Naive thymus-derived CD8-positive, alpha-beta T cell (primary cell): ENCODE measurements at regions not wholly inside any gene's neighbourhood (a gene's known extent, or its start where the extent isn't known, plus 50 kb on each side); places are given as distances from the start of the nearest gene placed in this dataset.
"Not testable (repeated sequence)": the region's sequence is repeated elsewhere in the genome, so short reads cannot be mapped to it uniquely, and the experiment has no call there.

Experiments used
- ATAC-seq, 2 donors: fragments of 150-1000 bp; cut with Tn5 transposase in 1 of 2; sonication (Bioruptor Pico), chemical (Tn5 transposase) in 1 of 2; 1 replicate in 1 of 2; 2 replicates in 1 of 2; pipeline ENCODE4 v1.10.0; 2021; ENCODE audit warnings: mild to moderate bottlenecking in 2 of 2, moderate library complexity in 2 of 2
- POLR2A ChIA-PET: fragments of 350-600 bp; sonication (Branson Sonifier 250); formaldehyde crosslinking; loops from one replicate; lab custom pipeline; 2021; ENCODE audit warnings: antibody characterized with exemption; lab: Charles Lee
- DNase-seq, 10 donors: peaks; one replicate each; pipeline versions ENCODE4 v3.0.0 to v3.0.0-alpha.2; 2020 to 2022
- H3K27ac Mint-ChIP-seq, 10 donors: one replicate each; pipeline ENCODE4 v1.8.0; 2020 to 2022; ENCODE audit warnings: mild to moderate bottlenecking in 10 of 10, mixed read lengths in 10 of 10, moderate library complexity in 4 of 10, inconsistent platforms in 1 of 10
- H3K27me3 Mint-ChIP-seq, 5 donors: one replicate each; pipeline ENCODE4 v1.8.0; 2021 to 2022; ENCODE audit warnings: mixed read lengths in 5 of 5
- H3K36me3 Mint-ChIP-seq, 3 donors: one replicate each; pipeline ENCODE4 v1.8.0; 2020 to 2022; ENCODE audit warnings: mixed read lengths in 3 of 3, mild to moderate bottlenecking in 2 of 3, inconsistent platforms in 1 of 3
- H3K4me1 Mint-ChIP-seq, 4 donors: one replicate each; pipeline ENCODE4 v1.8.0; 2021 to 2022; ENCODE audit warnings: mixed read lengths in 4 of 4
- H3K4me3 Mint-ChIP-seq, 10 donors: one replicate each; pipeline ENCODE4 v1.8.0; 2020 to 2022; ENCODE audit warnings: mild to moderate bottlenecking in 10 of 10, mixed read lengths in 10 of 10, moderate library complexity in 6 of 10, inconsistent platforms in 1 of 10
- H3K9me3 Mint-ChIP-seq, 9 donors: one replicate each; pipeline ENCODE4 v1.8.0; 2020 to 2022; ENCODE audit warnings: mixed read lengths in 9 of 9, mild to moderate bottlenecking in 3 of 9, inconsistent platforms in 1 of 9, moderate library complexity in 1 of 9

DNA sequence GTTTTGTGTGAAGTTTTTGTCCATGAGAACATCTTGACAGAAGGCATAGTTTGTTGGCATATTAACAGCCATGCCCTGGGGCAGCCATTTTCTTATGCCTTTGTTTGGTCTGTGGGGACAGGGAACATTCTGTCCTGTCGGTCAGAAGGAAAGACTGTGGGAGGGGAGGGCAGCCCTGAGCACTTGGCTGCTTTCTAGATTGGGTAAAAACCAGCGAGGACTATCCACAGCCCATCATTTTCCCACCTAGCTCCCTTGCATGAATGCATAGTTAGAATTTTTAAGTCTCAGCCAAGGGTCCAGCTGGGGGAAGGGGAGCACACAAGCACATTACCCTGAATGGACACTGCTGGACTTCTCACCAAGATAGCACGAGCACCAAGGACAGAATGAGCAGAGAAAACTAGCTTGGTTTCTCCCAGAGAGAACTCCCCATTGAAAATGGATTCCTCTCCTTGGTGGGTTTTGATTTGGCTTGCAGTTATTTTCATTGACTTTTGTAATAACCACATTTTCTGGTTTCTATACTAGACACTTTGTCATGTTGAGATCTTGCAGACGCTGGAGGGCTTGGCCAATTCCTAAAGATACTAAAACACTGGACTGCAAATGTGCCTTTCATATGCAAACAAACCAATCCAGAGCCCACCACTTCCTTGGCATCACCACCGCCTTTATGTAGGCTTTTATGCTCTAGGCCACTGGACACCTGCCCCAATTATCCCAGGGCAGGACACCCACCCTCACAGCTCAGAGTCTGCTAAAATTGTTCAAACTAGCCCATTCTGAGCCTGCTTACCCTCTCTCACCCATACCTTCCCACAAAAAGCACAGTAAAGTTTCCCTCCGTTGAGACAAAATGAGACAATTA lies 129.9 kb downstream of the BOD1 start:
- H3K9me3 Mint-ChIP-seq: no peaks in the 10 kb centered on the region
- no peak for ATAC-seq
- H3K27ac Mint-ChIP-seq: no peak overlapping the region
- H3K27me3 Mint-ChIP-seq: peaks cover 5 to 35% (median 14%) of the 10 kb centered on the region in 5 donors
- H3K4me1 Mint-ChIP-seq: no peaks in the 10 kb centered on the region
- no peak for DNase-seq
- H3K4me3 Mint-ChIP-seq: no peak overlapping the region
- peaks cover 0 to 7% (median 0%) of the 10 kb centered on the region in 3 donors for H3K36me3 Mint-ChIP-seq
- POLR2A ChIA-PET: no interaction called here

GRCh38 chr5:173484569-173484968 lies 131.9 kb downstream of the BOD1 start:
- POLR2A ChIA-PET: no interaction called here
- H3K27ac Mint-ChIP-seq: no peak overlapping the region
- H3K27me3 Mint-ChIP-seq: peaks cover 0 to 26% (median 5%) of the 10 kb centered on the region in 5 donors
- no peaks in the 10 kb centered on the region for H3K9me3 Mint-ChIP-seq
- peaks cover 0 to 4% (median 0%) of the 10 kb centered on the region in 3 donors for H3K36me3 Mint-ChIP-seq
- no peak overlapping the region for H3K4me3 Mint-ChIP-seq
- DNase-seq (no peak), ATAC-seq (no peak)
- no peaks in the 10 kb centered on the region for H3K4me1 Mint-ChIP-seq

DNA sequence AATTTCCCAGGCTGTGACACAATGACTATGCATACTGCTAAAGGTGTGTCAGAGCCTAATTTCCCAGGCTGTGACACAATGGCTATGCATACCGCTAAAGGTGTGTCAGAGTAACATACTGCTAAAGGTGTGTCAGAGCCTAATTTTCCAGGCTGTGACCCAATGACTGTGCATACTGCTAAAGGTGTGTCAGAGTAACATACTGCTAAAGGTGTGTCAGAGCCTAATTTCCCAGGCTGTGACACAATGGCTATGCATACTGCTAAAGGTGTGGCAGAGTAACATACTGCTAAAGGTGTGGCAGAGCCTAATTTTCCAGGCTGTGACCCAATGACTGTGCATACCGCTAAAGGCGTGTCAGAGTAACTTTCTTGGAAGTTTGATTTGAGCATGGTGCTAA lies 132.9 kb downstream of the BOD1 start:
- H3K4me3 Mint-ChIP-seq, H3K4me1 Mint-ChIP-seq, H3K9me3 Mint-ChIP-seq, H3K36me3 Mint-ChIP-seq, DNase-seq, ATAC-seq, H3K27ac Mint-ChIP-seq, POLR2A ChIA-PET: not testable (repeated sequence)
- H3K27me3 Mint-ChIP-seq: peaks cover under 1 to 36% (median 5%) of the 10 kb centered on the region in 5 donors

DNA sequence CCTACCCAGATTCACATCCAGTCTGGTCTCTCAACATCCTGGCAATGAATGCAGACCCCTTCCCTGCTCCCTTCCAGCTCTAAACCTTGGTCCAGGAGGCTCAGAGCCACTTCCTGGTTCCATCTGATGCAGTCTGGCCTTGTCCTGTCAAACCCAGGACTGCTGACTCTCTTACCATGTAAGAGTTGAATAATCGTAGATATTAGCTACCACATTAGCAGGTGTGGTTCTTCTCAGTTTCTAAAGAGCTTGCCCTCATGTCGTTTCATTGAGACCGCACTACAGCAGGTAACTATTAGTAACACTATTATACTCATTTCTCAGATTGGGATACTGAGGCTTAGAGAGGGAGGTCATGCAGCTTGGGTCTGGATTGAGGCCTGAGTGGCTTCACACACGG lies 133.3 kb downstream of the BOD1 start:
- Mint-ChIP-seq H3K36me3 (no peaks in the 10 kb centered on the region), H3K4me3 (no peak overlapping the region), H3K9me3 (no peaks in the 10 kb centered on the region), H3K4me1 (no peaks in the 10 kb centered on the region), H3K27ac (no peak overlapping the region), H3K27me3 (peaks cover 2 to 40% (median 7%) of the 10 kb centered on the region in 5 donors)
- POLR2A ChIA-PET: no interaction called here
- ATAC-seq (no peak), DNase-seq (no peak)

DNA sequence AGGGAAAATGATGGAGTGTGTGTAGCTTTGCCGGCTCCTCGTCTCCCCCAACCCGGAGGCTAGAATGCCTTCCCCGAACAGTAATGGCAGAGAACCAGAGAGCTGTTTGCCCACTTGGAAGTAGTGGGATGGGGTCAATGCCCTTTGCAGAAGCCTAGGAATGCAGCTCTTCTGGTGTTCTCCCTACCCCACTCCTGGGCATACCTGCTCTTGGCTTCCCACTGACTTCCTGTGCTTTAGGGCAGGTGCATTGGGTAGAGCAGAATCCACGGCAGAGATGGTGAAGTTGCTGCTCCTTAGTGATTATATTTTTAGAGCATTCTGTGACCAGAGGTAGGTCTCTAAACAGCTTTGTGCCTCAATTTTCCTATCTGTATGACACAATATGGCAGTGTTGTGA lies 134.6 kb downstream of the BOD1 start:
- H3K27me3 Mint-ChIP-seq: peaks cover 2 to 31% (median 5%) of the 10 kb centered on the region in 5 donors
- no peak overlapping the region for H3K4me3 Mint-ChIP-seq
- H3K4me1 Mint-ChIP-seq: no peaks in the 10 kb centered on the region
- no peaks in the 10 kb centered on the region for H3K36me3 Mint-ChIP-seq
- POLR2A ChIA-PET: no interaction called here
- ATAC-seq: no peak
- no peak for DNase-seq
- H3K9me3 Mint-ChIP-seq: no peaks in the 10 kb centered on the region
- H3K27ac Mint-ChIP-seq: no peak overlapping the region

DNA sequence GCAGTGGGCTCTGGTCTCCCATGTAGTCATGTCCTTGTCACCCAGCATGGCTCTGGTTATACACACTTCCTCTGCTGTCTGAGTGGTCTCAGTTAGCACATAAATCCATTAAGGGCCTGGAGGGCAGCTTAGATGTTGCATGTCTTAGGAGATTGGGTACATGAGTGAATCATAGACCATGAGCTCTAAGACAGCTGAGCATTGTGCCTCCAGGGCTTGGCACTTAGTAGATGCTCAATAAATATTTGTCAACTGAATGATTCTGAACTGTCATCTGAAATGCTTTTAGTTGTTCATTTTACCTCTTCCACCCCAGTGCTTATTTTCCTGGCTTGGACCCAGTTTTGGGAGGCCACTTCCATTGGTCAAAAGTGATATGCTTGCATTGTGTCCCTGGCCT lies 135.6 kb downstream of the BOD1 start:
- no peaks in the 10 kb centered on the region for H3K9me3 Mint-ChIP-seq
- no peak overlapping the region for H3K4me3 Mint-ChIP-seq
- POLR2A ChIA-PET: no interaction called here
- no peak for ATAC-seq
- no peaks in the 10 kb centered on the region for H3K36me3 Mint-ChIP-seq
- H3K27ac Mint-ChIP-seq: no peak overlapping the region
- H3K27me3 Mint-ChIP-seq: peaks cover 2 to 29% (median 5%) of the 10 kb centered on the region in 5 donors
- no peak for DNase-seq
- no peaks in the 10 kb centered on the region for H3K4me1 Mint-ChIP-seq

DNA sequence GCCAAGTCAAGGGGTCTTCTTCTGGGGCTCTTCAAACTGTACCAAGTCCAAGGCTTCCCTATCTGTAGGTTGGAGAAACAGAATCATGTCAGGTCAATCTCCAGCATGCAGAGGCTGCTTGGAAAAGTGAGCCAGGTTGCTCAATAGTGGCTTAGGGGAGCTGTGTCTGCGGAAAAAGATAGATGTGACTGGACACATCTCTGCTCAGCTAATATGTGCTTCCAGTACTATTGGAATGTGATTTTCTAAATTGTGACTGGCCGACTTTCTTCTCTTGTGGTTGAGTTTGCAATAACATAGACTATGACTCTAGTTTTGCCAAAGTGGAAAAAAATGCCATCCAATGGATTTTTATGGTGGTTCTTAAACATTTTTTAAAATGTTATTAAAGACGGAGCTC lies 136.7 kb downstream of the BOD1 start:
- Mint-ChIP-seq H3K36me3 (no peaks in the 10 kb centered on the region), H3K27me3 (peaks cover 1 to 29% (median 5%) of the 10 kb centered on the region in 5 donors), H3K27ac (no peak overlapping the region), H3K9me3 (no peaks in the 10 kb centered on the region), H3K4me1 (no peaks in the 10 kb centered on the region), H3K4me3 (no peak overlapping the region)
- ATAC-seq (no peak), DNase-seq (no peak)
- POLR2A ChIA-PET: no interaction called here

DNA sequence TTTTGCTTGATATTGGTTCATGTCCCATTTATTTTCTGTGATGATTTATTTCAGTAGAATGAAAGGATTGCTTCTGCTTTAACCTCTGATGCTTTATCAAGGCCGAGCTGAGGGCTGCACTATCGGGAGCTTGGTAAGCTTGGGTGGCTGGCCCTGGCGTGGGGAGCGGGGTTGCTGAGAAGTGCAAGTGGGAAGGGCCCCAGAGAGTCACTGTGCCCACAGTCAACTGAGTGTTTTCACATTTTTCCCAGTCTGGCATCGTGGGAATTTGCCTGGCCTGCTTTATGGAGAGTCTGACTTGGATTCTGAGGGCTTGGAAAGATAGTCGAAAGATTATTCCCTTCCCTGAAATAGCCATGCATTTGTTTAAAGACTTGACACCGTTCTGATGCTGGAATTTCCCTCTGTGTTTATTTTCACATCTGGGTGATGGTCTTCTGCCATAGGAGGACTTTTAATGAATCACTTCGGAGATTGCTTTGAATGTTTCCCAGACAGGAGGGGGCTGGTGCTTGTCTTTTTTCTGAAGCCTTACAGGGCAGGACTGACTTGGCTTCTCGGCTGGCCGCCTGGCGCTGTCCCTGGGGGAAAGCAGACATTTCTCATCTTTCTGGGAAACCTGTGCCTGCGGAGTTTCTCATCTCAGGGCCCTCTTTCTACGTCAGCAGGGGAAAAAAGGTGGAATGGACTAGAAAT lies 139.0 kb downstream of the BOD1 start:
- Mint-ChIP-seq H3K4me1 (no peaks in the 10 kb centered on the region), H3K9me3 (no peaks in the 10 kb centered on the region), H3K27ac (no peak overlapping the region), H3K36me3 (no peaks in the 10 kb centered on the region), H3K4me3 (no peak overlapping the region), H3K27me3 (peaks cover 1 to 22% (median 5%) of the 10 kb centered on the region in 5 donors)
- ATAC-seq: no peak
- DNase-seq: no peak
- POLR2A ChIA-PET: no interaction called here

DNA sequence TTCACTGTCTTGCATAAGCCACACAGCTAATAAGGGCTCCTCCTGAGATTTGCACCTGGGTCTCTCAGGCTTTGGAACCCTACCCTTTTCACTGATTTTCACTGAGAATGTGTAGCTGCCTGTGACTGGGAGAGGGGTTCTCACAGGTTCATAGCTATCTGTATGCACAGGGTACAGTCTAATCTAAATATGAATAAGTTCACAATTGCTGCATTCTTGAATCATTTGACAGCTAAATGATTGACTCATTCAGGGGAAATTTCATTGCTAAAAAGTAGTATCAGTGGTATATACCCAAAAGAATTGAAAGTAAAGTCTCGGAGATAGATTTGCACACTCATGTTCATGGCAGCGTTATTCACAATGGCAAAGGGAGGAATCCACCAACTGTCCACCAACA lies 140.7 kb downstream of the BOD1 start:
- Mint-ChIP-seq H3K4me1 (no peaks in the 10 kb centered on the region), H3K27me3 (peaks cover 2 to 22% (median 3%) of the 10 kb centered on the region in 5 donors), H3K9me3 (no peaks in the 10 kb centered on the region), H3K36me3 (no peaks in the 10 kb centered on the region), H3K27ac (no peak overlapping the region), H3K4me3 (no peak overlapping the region)
- ATAC-seq: no peak
- DNase-seq: no peak
- POLR2A ChIA-PET: no interaction called here

DNA sequence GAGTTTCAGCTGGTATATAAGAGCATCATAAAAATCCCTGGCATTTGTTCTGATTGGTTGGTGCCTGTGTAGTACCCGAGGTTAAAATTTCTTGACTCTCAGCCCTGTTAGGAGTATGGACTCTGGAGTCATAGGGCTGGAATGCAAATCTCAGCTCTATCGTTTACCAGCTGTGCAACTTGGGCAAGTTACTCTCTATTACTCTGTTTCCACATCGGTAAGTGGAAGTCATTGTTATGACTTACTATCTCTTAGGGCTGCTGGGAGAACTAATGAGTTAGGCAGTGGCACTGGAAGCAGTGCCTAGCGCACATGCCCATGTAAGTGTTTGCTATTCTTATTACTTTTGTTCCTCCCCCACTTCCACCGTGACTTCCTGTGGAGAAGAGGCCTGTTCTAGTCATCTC lies 141.6 kb downstream of the BOD1 start:
- Mint-ChIP-seq H3K27ac (no peak overlapping the region), H3K4me3 (no peak overlapping the region), H3K4me1 (no peaks in the 10 kb centered on the region), H3K9me3 (no peaks in the 10 kb centered on the region), H3K27me3 (peaks cover 2 to 18% (median 4%) of the 10 kb centered on the region in 5 donors), H3K36me3 (no peaks in the 10 kb centered on the region)
- POLR2A ChIA-PET: no interaction called here
- DNase-seq (no peak), ATAC-seq (no peak)

DNA sequence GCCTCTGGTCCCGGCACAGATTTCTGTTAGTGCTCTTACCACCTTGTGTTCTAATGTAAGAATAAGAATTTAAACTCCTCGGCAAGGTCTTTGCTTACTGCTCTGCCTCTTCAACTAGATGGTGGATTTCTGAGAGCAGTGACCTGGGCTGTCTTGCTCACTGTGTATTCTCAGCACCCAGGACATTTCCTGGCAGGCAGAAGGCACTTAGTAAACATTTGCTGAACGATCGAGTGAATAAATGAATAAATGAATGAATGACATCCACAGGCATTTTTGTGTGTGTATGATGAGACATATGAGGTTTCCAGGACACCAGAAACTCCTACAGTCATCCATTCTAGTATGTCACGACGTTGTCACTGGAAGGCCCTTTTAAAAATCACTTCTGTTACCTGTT lies 143.2 kb downstream of the BOD1 start:
- Mint-ChIP-seq H3K36me3 (no peaks in the 10 kb centered on the region), H3K4me3 (no peak overlapping the region), H3K4me1 (peaks cover 0 to 2% (median 0%) of the 10 kb centered on the region in 4 donors), H3K27me3 (peaks cover 2 to 7% (median 3%) of the 10 kb centered on the region in 5 donors), H3K27ac (no peak overlapping the region), H3K9me3 (no peaks in the 10 kb centered on the region)
- POLR2A ChIA-PET: no interaction called here
- ATAC-seq: no peak
- DNase-seq: no peak

DNA sequence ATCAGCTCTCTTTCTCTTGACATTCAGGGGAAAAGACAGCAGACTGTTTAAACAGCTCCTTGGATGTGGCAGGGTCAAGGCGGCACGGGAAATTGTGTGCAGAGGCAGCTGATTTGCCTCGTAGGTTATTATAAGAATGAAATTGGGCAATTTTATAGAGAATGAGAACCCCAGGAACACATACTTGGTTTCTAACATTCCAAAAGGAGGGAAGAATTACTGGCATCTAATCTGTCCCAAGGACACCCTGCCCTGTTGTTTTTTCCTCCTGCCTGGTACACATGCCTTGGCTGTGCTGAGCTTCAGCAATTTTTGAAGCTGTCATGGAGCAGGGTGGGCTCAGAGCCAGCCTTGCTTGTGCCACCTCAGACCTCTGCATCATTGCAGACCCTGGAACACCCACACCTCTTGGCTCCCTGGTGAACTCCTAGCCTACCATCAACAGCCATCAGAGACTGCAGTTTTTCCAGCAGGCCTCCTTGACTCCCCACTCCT lies 143.6 kb downstream of the BOD1 start:
- Mint-ChIP-seq H3K4me1 (peaks cover 0 to 2% (median 0%) of the 10 kb centered on the region in 4 donors), H3K27me3 (peaks cover under 1 to 7% (median 3%) of the 10 kb centered on the region in 5 donors), H3K36me3 (no peaks in the 10 kb centered on the region), H3K9me3 (no peaks in the 10 kb centered on the region), H3K4me3 (no peak overlapping the region), H3K27ac (no peak overlapping the region)
- POLR2A ChIA-PET: no interaction called here
- ATAC-seq (no peak), DNase-seq (no peak)

- H3K27me3 Mint-ChIP-seq: peaks cover 2 to 7% (median 6%) of the 10 kb centered on the region in 5 donors
- no peak for ATAC-seq
- peaks cover 0 to 2% (median 0%) of the 10 kb centered on the region in 4 donors for H3K4me1 Mint-ChIP-seq
- H3K36me3 Mint-ChIP-seq: no peaks in the 10 kb centered on the region
- no peaks in the 10 kb centered on the region for H3K9me3 Mint-ChIP-seq
- no peak overlapping the region for H3K27ac Mint-ChIP-seq
- H3K4me3 Mint-ChIP-seq: no peak overlapping the region
- DNase-seq: no peak
- POLR2A ChIA-PET: no interaction called here
Measured at GRCh38 chr5:173472164-173472563, 143.9 kb upstream of the STC2 start.
